ENCODE measurements at regions not wholly inside any gene's neighbourhood (a gene's known extent, or its start where the extent isn't known, plus 50 kb on each side); places are given as distances from the start of the nearest gene placed in this dataset.
A peak's percentile ranks its signal among the peaks of the same experiment; 100 is the strongest.

DNA sequence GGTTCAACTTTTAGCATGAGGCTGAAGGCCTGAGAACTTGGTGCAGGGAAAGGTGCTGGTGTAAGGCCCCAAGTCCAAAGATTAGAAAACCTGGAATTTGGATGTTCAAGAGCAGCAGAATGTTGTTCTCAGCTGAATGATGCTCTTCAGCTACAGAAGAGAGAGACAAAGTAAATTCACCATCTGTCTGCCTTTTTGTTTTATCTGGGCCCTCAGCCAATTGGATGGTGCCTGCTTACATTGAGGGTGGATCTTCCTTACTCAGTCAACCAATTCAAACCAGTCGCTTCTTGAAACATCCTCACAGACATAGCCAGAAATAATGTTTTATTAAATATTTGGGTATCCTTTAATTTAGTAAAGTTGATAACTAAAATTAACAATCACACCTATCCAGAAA lies 748.2 kb upstream of the ADAMTS5 start:
- no peak for DNase-seq

DNA sequence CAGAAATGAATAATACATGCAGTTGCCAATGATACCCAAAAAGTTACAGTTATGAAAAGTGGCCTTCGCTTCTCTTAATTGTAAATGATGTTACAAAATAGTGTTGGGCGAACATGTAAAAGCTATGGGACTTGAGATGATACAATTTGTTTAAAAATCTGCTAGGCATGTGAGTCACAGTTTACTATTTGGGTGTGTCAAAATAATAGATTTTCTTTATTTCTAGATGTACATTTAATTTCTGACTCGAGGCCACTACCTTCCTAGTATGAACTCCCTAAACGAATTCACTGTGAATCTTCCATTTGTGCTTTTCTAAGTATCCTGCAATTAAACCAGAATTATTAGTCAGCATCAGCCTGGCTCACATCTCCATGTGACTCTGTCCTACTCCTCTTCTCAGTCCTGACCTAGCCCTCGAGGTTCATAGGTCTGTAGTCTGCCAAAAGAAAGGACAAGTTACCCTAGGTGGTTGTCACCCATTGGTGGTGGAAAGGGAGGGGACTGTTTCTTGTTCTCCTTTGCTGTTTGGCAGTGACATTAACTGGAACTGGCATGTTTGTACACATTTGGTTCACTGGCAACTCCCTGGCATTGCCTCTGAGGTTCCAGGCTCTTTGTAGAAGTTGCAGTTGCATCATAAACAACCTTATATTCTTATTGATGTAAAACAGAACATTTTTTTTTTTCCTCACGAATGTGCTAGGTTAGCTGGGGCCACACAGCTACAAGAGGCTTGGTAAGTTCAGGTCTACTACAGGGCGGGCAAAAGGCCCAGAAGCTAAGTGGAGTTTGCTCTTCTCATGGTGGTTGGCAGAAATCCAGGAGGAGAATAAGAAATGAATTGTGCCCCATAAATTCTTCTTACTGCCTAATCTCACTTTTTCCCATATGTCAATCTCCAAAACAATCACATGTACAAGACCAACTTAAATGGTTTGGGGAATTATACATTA lies 746.5 kb upstream of the ADAMTS5 start:
- no peak for DNase-seq

DNA sequence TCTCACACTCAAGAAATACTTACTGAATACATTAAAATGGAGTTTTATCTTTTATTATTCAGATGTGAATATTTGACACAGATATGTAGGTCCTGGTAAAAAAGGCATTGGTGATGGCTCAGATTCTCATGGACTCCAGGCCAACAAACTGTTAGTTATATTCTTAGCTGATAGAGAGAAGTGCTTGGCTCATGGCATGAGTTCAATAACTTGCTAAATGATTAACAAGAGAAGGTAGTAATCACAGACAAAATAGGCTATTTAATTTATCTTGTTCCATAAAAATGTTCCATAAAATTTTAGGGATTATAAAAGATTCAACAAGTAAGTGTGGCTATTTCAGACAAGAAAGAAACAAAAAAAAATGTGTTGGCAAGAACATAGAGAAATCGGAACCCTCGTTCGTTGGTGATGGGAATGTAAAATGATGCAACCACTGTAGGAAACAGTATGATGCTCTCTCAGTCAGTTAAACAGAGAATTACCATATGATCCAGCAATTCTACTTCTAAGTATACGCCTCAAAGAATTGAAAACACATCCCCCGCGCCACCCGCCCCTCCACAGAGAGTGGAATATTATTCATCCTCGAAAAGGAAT lies 737.8 kb upstream of the ADAMTS5 start:
- DNase-seq, result no peak

DNA sequence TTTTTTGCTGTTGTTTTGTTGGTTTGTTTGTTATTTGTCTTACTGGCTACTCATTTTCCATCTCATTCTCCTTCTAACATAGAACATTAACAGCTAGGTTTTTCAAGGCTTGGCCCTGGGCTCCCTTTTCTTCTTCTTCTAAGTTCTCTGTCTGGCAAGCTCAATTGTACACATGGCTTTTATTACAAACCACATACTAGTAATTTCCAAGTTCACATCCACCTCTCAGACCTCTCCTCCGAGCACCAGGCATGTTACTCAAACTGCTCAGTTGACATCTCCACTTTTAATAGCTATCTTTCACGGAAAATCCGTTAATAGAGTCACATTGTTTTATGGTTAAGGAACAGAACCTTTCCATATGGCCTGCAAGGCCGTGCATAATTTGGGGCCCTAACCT lies 736.9 kb upstream of the ADAMTS5 start:
- no peak for DNase-seq

DNA sequence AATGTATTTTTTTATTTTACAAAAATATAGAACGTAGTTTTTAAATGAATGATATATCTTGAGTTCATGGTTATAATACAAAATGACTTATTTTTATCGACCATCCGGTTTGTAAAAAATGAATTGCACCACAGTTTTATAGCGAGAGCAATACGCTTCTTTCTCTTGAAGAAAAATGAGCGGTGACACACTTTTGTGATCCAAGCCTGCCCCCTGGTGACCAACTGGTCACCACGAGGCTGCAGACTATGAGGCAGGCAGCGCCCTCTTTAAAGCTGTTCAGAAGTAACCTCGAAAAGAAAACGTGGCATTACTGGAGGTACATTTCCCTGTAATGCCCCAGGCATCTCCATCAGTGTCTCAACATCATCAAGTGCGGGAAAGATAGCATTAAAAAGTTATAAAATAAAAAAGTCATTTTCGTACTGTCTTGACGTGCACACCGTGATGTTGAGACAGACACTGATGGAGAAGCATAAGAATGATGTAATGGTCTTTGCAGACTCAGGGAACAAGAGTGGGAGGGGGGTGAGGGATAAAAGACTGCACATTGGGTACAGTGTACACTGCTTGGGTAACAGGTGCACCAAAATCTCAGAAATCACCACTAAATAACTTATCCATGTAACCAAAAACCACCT lies 734.2 kb upstream of the ADAMTS5 start:
- DNase-seq, result peak; percentile 74

DNA sequence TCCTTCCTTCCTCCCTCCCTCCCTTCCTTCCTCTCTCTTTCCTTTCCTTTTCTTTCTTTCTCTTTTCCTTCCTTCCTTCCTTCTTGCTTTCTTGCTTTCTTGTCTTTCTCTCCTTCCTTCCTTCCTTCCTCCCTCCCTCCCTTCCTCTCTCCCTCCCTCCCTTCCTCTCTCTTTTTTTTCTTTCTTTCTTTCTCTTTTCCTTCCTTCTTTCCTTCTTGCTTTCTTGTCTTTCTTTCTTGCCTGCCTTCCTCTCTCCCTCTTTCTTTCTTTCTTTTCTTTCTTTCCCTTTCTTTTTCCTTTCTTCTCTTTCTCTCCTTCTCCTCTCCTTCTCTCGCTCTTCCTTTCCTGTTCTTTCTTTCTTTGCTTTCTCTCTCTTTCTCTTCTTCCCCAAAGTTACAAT lies 728.4 kb upstream of the ADAMTS5 start:
- DNase-seq, result no peak

DNA sequence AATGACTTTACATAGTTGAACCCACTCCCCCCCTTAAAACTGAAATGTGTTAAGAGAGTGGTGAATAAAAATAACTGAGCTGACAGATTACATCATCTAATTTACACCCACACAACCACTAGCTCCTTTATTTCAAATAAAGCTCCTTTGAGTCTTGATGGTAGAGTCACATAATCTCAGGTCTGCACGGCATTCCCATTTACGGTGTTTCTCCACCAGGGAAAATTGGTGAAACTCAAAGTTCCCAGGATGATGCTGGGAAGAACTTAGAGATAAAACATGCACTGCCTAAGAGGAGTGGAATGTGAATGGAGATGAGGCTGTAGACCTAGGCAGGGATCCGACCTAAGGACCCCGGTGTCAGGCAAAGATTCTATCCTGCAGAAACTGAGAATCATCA lies 727.8 kb upstream of the ADAMTS5 start:
- no peak for DNase-seq

DNA sequence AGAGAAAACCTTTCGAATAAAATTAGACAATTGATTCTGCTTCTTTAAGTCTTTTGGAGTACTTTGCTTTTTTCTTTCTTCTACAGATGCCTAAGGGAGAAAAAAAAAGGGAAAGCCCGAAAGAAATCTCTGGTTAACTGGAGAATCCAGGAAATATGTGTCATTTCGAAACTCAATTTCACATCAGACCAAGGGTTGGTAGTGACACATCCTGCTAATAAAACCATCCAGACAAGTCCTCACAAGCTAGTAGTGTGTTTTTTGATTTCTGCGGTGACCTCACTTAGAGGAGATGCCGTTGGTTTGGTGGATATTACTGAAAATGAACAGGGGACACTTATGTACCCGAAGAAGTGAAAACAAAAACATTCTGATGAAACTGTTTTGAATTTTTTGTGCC lies 726.5 kb upstream of the ADAMTS5 start:
- DNase-seq, result no peak

DNA sequence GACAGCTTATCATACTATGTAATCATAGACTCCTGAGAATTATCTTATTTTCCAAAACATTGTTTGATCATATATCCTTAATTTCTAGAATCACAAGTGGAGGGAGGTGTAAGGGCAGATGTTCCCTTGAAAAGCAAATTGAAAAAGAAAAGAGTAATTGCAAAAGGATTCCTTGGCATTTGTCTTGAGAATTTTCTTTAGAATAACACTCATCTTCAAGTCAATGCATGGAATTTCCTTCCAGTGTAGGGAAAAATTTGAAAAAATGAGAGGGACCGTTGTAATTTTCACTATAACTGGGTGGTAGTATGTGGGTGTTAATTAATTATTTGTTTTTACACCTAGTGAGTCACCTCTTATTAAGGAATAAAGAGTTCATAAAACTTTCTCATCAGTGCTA lies 724.6 kb upstream of the ADAMTS5 start:
- DNase-seq, result no peak

DNA sequence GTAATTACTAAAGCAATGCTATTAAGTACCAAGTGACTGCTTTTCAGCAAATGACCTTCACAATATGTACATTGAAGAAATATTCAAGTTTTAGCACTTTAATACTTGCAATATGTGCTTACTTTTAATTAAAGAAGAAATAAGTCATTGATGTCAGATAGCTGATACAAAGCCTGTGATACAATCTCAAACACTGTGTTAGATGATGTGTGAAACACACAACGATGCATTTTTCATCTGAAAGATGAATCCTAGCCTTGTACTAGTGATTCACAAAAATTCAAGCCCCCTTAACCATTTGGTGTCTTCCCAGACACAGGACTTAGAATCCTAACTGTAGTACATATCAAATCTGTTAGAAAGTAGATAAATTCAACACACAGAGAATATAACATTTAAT lies 724.1 kb upstream of the ADAMTS5 start:
- DNase-seq, result no peak

DNA sequence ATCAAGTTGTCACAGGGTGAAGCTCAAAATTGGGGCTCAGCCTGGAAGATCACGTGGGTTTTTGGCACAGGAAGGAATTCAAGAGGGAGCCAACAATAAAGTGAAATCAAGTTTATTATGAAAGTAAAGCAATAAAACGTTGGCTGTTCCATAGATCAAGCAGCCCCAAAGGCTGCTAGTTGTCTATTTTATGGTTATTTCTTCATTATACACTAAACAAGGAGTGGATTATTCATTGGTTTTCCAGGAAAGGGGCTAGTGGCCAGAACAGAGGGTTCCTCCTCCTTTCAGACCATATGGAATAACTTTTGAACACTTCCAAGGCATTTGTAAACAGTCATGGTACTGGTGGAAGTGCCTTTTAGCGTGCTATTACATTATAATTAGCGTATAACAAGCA lies 723.5 kb upstream of the ADAMTS5 start:
- DNase-seq, result no peak

DNA sequence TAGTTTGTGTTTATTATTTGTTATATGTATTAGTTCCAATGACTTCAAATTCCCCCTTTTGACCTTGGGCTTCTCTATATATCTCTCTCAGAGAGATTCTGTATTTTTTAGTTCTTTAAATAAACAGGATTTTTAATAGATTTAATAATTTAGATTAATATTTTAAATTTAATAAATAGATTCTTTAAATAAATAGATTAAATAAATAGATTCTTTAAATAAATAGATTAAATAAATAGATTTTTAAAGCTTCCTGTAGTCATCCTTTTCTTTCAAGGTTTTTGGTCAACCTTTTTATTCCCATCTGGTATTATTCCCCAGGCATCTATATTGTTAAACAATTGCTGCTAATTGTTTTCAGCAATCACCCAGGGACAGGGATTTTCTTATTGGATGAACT lies 721.9 kb upstream of the ADAMTS5 start:
- no peak for DNase-seq

DNA sequence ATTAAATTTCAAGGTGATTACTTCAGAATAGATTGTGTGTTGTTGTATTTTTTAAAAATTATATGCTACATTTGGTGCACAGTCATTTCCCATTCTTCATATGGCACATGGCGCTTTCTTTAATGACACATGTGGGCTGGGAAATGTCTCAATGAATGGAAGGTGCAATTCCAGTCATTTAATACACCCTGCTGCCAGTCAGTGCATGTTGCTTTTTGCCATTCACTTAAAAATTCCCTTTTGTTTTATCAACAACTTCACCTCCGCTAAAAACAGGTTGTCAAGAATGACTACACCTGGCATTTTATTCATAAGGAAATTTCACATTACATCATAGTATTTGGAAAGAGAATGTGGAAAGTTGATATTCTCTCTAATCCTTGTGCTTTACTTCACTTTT lies 716.4 kb upstream of the ADAMTS5 start:
- DNase-seq, result no peak

DNA sequence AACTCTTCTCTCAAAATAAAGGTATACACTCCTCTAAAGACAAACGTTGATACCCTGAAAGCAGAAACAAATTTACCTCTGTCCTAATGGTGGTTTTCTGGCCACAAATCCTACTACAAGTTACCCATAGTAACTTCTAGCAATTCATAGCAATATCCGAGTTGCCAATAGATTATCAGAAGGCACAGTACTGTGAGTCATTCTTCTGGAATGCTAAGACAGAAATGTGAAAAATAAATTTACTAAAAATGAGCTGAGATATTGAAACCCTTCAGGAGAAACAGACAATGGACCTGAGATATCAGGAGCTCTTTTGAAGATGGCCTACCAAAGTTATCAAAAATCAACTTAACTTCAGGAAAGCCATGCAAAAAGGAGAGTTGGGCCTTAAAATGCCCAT lies 715.0 kb upstream of the ADAMTS5 start:
- DNase-seq, result no peak

DNA sequence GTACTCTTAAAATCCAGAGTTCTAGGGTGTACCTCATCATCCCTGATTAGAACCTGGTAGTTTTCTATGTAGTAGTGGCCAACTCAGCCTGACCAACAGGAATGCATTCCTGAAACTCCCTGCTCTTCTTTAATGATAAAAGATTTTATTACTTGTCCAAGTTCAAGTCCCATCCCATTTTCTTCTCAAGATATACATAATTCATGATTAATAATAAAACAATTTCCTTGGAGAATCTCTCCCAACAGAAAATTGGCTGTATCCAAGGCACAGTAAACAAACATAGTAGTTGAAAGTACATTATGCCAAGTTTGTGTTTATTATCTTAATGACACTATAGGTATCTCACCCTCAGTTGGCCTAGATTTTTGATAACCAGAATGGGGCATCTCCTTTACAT lies 714.1 kb upstream of the ADAMTS5 start:
- DNase-seq, result no peak

DNA sequence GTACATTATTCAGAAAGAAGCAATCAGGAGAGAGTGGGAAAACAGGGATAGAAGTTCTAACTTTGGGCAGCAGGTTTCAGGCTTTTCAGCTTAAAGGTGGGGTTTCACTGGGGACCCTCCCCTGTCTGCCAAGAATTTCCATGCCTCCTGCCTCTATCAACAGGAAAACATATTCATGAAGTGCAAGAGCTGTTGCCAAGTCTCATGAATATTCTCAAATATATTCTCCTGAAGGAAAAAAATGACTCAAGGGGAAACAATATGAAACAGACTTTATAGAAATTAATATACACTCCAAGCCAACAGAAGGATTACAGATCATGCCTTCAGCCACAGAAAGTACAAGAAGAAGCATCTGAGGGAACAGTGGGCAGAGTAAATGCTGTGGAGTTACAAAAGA lies 713.3 kb upstream of the ADAMTS5 start:
- no peak for DNase-seq

DNA sequence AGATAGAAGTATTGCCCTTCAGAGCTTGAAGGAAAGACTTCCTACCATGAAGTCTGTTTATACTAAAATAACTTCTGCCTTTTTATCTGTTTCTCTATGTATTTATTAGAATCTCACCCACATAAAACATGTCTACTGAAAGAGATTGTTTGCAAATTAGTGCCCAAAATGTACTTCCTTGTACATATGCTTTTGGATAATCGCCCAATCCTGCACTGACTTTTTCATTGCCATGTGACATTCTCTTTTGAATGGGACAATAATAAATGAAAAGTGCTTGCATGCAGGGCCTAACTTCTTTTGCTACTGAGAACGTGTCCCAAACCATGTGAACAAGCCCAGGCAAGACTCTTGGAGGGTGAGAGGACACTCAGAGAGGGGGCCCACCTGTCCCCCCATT lies 711.6 kb upstream of the ADAMTS5 start:
- no peak for DNase-seq

DNA sequence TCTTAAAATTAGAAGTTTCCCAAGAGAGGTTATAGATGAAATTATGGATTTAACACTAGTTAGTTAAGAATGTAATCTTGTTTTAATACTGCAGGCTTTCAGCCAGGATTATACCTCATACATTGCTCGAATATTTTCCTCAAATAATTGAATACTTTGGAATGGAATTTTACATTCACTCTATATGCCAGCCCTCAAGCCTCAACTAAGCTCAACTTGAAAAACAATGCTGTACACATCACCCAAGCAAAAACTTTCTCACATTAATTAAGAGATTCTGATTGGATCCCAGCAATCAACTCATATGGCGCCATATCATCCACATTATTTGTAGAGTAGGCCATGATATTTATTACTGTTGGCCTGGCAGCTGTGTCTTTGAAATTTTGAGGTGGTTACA lies 710.7 kb upstream of the ADAMTS5 start:
- no peak for DNase-seq

DNA sequence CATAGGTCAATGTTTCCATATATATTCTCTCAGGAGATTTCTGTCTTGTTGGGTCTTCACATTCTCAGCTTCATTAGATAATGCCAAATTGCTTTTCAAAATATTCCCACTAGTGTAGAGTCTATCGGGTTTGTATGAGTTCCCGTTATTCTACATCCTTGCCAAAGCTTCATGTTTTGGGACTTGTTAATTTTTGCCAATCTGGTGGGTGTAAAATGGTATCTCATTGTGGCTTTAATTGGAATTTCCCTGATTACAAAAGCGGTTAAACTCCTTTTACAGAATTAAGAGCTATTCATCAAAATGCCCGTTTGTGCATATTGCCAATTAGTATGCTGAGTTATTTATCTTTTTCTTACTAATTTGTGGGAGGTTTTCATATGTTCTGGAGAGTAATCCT lies 708.4 kb upstream of the ADAMTS5 start:
- no peak for DNase-seq

DNA sequence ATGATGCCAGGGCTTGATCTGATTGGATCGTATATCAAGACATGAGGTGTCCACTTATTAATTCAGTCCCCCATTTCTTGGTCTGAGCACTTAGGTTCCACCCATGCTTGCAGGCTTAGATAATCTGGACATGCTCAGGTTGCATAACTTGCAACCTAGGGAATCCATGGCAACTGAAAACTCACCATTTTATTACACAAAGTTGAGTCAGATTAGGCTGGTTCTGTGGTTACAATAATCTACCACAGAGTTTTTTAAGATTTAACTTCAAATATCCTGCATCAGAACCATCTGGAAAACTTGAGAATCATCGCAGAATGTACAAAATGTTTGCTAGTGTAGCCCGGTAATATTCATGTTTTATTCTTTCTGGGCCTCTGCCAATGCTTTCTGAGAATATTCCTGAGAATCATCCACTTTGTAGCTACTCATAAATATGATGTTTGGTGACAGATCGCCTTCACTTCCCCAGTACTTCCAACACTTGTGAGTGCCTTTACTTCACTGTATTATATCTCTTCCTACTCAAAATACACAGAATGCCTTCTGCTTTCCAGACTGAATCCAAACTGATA lies 707.2 kb upstream of the ADAMTS5 start:
- no peak for DNase-seq

DNA sequence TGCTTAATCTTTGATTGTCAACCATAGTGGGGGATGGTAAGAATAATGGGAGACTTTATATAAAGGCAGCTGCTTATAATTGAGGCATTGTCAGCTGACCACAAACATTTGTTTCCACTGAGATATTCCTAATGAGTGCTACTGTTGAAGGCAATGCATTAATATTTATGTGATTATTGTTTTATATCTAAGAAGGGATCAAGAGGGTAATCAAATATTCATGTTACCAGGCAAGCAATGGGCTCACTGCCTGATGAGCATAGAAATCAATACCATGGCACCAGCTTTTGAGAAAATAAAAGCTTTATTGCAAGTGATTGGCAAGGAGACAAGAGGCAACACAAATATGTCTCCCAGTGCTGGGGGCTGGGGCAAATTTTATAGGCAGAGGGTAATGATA lies 706.7 kb upstream of the ADAMTS5 start:
- no peak for DNase-seq

DNA sequence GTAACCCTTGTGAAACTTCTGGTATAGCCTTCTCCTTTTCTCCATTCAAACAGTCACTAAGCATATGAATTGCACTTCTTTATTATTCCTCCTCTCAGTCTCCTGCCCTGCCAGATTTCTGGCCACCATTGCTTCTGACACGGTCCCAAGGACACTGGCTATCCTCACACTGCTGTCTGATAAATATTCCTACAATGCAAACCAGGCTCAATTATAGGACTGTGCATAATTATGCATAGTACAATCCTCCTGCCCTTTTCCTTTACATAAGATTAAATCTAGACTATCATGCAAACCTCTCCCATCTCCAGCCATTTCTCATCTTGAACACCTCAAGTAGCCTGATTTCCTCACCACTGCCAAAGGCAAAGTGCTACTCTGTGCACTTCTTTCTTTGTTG lies 704.3 kb upstream of the ADAMTS5 start:
- no peak for DNase-seq

DNA sequence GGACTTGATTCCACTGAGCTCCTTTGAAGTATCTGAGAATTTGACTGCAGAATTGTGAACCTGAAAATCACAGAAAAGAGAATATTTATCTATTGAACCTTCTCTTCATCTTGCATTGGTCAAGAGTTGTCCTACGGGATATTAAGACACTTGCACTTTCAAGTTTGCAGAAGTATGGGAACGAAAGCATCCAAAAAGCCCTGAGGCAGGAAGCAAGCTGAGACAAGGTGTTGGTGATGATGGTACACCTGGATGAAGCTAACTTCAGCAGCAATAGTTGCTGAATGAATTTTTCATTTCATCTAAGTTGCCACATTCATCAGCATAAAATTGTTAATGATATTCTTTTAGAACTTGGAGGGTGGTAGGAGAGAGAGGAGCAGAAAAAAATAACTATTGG lies 686.6 kb upstream of the ADAMTS5 start:
- DNase-seq, result no peak

DNA sequence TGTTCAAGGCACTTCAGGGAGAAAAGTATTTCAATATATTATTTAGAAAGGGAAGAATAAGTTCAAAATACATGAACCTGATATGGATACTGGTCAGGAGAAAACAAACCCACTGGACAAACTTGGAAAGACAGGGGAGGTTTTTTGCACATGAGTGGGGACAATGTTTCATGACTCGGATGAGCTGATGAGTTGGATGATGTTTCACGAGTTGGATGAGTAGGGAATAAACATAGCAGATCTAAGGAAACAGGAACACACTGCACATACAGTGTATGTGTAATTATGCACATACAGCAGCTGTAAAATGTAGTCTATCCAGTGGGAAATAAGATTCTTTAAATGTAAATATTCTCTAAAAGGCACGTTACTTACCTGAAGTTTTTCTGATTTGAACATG lies 682.9 kb upstream of the ADAMTS5 start:
- DNase-seq, result no peak
